ENCODE measurements at regions not wholly inside any gene's neighbourhood (a gene's known extent, or its start where the extent isn't known, plus 50 kb on each side); places are given as distances from the start of the nearest gene placed in this dataset.

DNA sequence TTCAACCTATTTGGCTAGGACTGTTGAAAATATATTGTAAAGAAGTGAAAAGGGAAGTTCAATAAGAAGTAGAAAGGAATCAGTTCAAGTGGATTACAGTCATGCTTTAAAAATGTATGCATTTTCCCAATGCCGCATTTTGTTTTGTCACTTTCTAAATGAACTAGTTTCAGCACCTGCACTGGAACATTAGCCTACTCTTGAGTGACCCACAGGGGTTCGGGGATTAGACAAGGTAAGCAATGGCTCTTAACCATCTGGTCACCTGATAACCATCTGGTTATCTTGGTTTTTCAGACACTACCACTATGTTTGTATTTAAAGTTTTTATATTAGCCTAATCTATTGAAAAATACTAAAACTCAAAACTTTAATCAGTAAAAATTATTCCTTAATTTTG, 97.6 kb downstream of the CD164 start:
- TF ChIP-seq CTCF (IDR thresholded peaks at IDR 0.05), result no peak
- no peak for TF ChIP-seq POLR2A (IDR thresholded peaks at IDR 0.05)
- TF ChIP-seq EP300 (IDR thresholded peaks at IDR 0.05), result no peak

Measured in tibial nerve (tissue), 4 donors.